ENCODE measurements at regions not wholly inside any gene's neighbourhood (a gene's known extent, or its start where the extent isn't known, plus 50 kb on each side); places are given as distances from the start of the nearest gene placed in this dataset.

DNA sequence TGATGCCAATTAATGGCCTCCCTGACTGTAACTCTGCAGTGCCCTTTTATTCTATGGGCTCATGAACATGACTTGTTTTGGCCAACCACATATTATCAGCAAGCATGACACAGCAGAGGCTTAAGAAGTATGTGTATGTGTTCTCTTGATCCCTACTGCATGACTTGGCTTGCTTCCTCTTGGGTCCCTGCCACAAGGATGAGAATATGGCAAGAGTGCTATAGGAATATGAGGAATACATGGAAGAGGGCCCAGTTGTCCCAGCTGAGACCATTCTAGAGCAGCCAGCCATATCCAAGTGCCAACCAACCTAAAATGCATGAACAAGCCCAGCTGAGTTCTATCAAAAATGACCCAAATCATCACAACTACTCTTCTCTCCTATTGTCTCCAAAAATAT is 576.7 kb upstream of the PCDH9 start:
- H3K36me3 ChIP-seq = no peaks in the 10 kb centered on the region
- H3K27me3 ChIP-seq = no peaks in the 10 kb centered on the region
- no peak overlapping the region for H3K4me3 ChIP-seq (replicated peaks in 1 of 3)
- H3K4me1 ChIP-seq = no peaks in the 10 kb centered on the region
- H3K9me3 ChIP-seq = no peaks in the 10 kb centered on the region
- TF ChIP-seq POLR2A (IDR thresholded peaks at IDR 0.05) = no peak
- TF ChIP-seq, protein P1, sequence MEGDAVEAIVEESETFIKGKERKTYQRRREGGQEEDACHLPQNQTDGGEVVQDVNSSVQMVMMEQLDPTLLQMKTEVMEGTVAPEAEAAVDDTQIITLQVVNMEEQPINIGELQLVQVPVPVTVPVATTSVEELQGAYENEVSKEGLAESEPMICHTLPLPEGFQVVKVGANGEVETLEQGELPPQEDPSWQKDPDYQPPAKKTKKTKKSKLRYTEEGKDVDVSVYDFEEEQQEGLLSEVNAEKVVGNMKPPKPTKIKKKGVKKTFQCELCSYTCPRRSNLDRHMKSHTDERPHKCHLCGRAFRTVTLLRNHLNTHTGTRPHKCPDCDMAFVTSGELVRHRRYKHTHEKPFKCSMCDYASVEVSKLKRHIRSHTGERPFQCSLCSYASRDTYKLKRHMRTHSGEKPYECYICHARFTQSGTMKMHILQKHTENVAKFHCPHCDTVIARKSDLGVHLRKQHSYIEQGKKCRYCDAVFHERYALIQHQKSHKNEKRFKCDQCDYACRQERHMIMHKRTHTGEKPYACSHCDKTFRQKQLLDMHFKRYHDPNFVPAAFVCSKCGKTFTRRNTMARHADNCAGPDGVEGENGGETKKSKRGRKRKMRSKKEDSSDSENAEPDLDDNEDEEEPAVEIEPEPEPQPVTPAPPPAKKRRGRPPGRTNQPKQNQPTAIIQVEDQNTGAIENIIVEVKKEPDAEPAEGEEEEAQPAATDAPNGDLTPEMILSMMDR (IDR thresholded peaks at IDR 0.05) = no peak
- DNase-seq = no peak
- H3K27ac ChIP-seq = no peak overlapping the region
- intact Hi-C loops (cut with DNase I) = no loop called here

DNA sequence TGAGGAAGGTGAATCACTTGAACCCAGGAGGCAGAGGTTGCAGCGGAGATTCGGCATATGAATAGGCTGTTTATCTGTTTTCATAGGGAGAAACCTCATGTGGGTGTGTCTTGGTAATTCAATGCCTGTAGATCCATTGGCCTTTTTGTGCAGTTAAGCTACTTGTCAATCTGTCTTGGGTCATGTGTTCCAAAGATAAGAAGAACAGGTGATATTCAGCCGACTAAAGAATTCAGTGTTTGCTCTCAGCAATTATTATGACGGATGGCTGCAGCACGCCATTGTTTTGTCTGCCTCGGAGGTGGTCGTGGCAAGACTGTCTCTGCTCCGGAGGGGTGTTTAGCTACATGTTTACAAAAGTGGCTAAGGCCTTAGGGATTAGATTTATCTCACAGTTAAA is 573.0 kb upstream of the PCDH9 start:
- H3K27ac ChIP-seq = no peak overlapping the region
- no peaks in the 10 kb centered on the region for H3K9me3 ChIP-seq
- no peak overlapping the region for H3K4me3 ChIP-seq (replicated peaks in 1 of 3)
- intact Hi-C loops (cut with DNase I) = no loop called here
- H3K27me3 ChIP-seq = no peaks in the 10 kb centered on the region
- WGBS, 2 donors = 49 to 53% methylated on average over 8 of the region's 8 CpGs
- no peaks in the 10 kb centered on the region for H3K36me3 ChIP-seq
- TF ChIP-seq, protein P1 (IDR thresholded peaks at IDR 0.05) = no peak
- no peak for TF ChIP-seq POLR2A (IDR thresholded peaks at IDR 0.05)
- H3K4me1 ChIP-seq = no peaks in the 10 kb centered on the region
- no peak for DNase-seq

DNA sequence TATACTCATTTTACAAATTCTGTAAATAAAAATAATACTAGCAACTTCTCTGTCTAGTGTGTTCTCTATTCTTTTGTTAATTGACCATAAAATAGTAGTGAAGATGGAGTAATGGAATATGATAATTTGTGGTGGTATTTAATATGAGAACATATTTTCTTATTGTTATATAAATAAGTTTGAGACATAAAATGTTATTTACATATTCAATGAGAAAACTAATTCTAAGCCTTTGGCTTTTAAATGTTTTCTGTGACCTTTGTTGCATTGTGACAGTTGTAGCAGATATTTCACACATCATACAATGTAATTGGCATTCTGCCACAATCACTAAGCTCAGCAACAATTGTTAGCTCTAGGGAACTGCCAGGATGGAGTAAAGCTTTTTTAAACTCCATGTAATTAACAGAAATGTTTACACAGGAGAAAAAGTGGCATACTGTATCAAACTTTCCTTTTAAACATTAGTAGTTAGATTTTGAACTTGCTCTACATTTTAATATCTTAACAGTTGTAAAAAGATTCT is 562.1 kb upstream of the PCDH9 start:
- no peaks in the 10 kb centered on the region for H3K9me3 ChIP-seq
- H3K4me3 ChIP-seq (replicated peaks in 1 of 3) = no peak overlapping the region
- TF ChIP-seq, protein P1 (IDR thresholded peaks at IDR 0.05) = no peak
- no peak for TF ChIP-seq POLR2A (IDR thresholded peaks at IDR 0.05)
- H3K36me3 ChIP-seq = no peaks in the 10 kb centered on the region
- intact Hi-C loops (cut with DNase I) = no loop called here
- H3K4me1 ChIP-seq = no peaks in the 10 kb centered on the region
- no peak overlapping the region for H3K27ac ChIP-seq
- H3K27me3 ChIP-seq = no peaks in the 10 kb centered on the region
- DNase-seq = no peak

DNA sequence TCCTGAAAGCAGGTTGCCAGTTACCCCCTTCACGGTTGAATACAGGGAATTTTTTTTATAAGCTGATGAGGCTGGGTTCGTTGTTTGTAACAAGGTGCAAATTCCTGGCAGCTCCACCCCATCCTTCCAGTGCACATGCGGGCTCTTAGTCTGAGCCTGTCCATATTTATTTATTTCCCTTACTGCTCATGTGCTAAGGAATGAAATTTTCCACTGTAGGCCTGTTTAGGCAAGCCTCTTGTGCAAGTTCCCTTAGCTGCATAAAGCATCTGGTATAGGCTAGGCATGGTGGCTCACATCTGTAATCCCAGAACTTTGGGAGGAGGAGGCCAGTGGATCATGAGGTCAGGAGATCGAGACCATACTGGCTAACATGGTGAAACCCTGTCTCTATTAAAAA is 560.9 kb upstream of the PCDH9 start:
- intact Hi-C loops (cut with DNase I) = no loop called here
- Histone ChIP-seq H3K36me3 (no peaks in the 10 kb centered on the region), H3K4me3 (replicated peaks in 1 of 3) (no peak overlapping the region), H3K27me3 (no peaks in the 10 kb centered on the region), H3K4me1 (no peaks in the 10 kb centered on the region), H3K27ac (no peak overlapping the region), H3K9me3 (no peaks in the 10 kb centered on the region)
- DNase-seq = no peak
- WGBS, 2 donors = 87 to 98% methylated on average over 4 of the region's 4 CpGs
- no peak for TF ChIP-seq POLR2A (IDR thresholded peaks at IDR 0.05)
- TF ChIP-seq, protein P1 (IDR thresholded peaks at IDR 0.05) = no peak

DNA sequence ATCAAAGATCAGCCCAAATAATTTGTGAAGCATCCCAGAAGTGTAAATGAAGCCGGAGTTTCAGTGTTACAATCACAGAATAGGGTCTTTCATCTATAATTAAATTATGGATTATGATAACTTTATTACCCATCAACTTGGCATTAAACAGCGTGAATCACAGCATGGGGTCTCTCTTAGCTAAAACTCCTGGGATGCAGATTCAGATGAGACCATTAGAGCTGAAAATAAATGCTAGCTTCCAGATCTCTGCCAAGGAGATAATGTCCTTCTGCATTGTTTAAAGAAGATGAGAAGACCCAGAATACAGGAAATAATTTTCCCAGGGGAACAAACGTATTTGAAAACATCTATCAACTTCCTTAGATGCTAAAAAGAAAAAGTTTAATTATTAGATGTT is 546.0 kb upstream of the PCDH9 start:
- intact Hi-C loops (cut with DNase I) = no loop called here
- Histone ChIP-seq H3K4me1 (no peaks in the 10 kb centered on the region), H3K9me3 (no peaks in the 10 kb centered on the region), H3K27me3 (no peaks in the 10 kb centered on the region), H3K36me3 (no peaks in the 10 kb centered on the region), H3K4me3 (replicated peaks in 1 of 3) (no peak overlapping the region), H3K27ac (no peak overlapping the region)
- 61 to 70% methylated on average over 3 of the region's 3 CpGs for WGBS, 2 donors
- TF ChIP-seq, protein P1 (IDR thresholded peaks at IDR 0.05) = no peak
- no peak for TF ChIP-seq POLR2A (IDR thresholded peaks at IDR 0.05)
- no peak for DNase-seq
